Small intestine (tissue), 7 donors: ENCODE measurements at regions not wholly inside any gene's neighbourhood (a gene's known extent, or its start where the extent isn't known, plus 50 kb on each side); places are given as distances from the start of the nearest gene placed in this dataset.

Experiments
- DNase-seq, 2 donors: peaks; one replicate each; pipeline versions ENCODE4 v3.0.0 to v3.0.0-alpha.2; 2013
- FAIRE-seq: peaks from 2 replicates; lab custom pipeline; 2012; peaks lifted over from hg19 to GRCh38; lab: Jason Lieb, UNC
- H3K27ac ChIP-seq, 3 donors: one replicate each; pipeline ENCODE4 v1.5.1; 2013; ENCODE audit warnings: low read length in 2 of 3, mild to moderate bottlenecking in 2 of 3, control low read depth in 1 of 3, inconsistent platforms in 1 of 3, low read depth in 1 of 3, moderate library complexity in 1 of 3
- H3K27me3 ChIP-seq, 3 donors: one replicate each; pipeline ENCODE4 v1.6.1; 2013; ENCODE audit warnings: low read length in 3 of 3, inconsistent platforms in 1 of 3; ENCODE audit not compliant: control insufficient read depth in 3 of 3, insufficient read depth in 3 of 3
- H3K36me3 ChIP-seq, 3 donors: one replicate each; pipeline ENCODE4 v1.6.1; 2013; ENCODE audit warnings: low read length in 3 of 3, inconsistent platforms in 1 of 3, low read depth in 1 of 3, mild to moderate bottlenecking in 1 of 3, moderate library complexity in 1 of 3; ENCODE audit not compliant: control insufficient read depth in 3 of 3, insufficient read depth in 2 of 3
- H3K4me1 ChIP-seq, 3 donors: one replicate each; pipeline ENCODE4 v1.6.1; 2013; ENCODE audit warnings: low read length in 2 of 3, inconsistent platforms in 1 of 3, low read depth in 1 of 3, mild to moderate bottlenecking in 1 of 3, moderate library complexity in 1 of 3; ENCODE audit not compliant: control insufficient read depth in 3 of 3, insufficient read depth in 2 of 3
- H3K4me3 ChIP-seq, 3 donors: one replicate each; pipeline ENCODE4 v1.5.1; 2013; ENCODE audit warnings: low read length in 3 of 3, control low read depth in 1 of 3, inconsistent platforms in 1 of 3, low read depth in 1 of 3, mild to moderate bottlenecking in 1 of 3, moderate library complexity in 1 of 3
- H3K9me3 ChIP-seq, 2 donors: one replicate each; pipeline ENCODE4 v1.6.1; 2013; ENCODE audit warnings: low read depth in 1 of 2, low read length in 1 of 2; ENCODE audit not compliant: control insufficient read depth in 2 of 2, insufficient read depth in 1 of 2
- WGBS, 3 donors: extraction: QIAGEN DNeasy Blood & Tissue Kit; methylation state at CpG; one replicate each; pipeline ENCODE4 v1.1.7; 2013; 5-methylcytosine and 5-hydroxymethylcytosine counted together
- donor health status: healthy with polysubstance abuse.
- donor health status: control.
- donor health status: control.
- donor health status: Bipolar disorder and iron deficiency.
- donor health status: healthy.

- no peak overlapping the region for H3K4me3 ChIP-seq
- DNase-seq (peak; percentile 13 to 39), FAIRE-seq (no peak)
- no peaks in the 10 kb centered on the region for H3K9me3 ChIP-seq
- H3K36me3 ChIP-seq: no peaks in the 10 kb centered on the region
- no peaks in the 10 kb centered on the region for H3K27me3 ChIP-seq
- no peaks in the 10 kb centered on the region for H3K4me1 ChIP-seq
- no peak overlapping the region for H3K27ac ChIP-seq
- WGBS, 3 donors: 43 to 57% (median 49%) methylated on average over 9 of the region's 9 CpGs
These were observed 834.5 kb upstream of the SALL3 start for GRCh38 chr18:78145096-78145495.

GRCh38 chr18:78146136-78147085, 833.2 kb upstream of the SALL3 start:
- no peak overlapping the region for H3K4me3 ChIP-seq
- no peak for DNase-seq
- no peaks in the 10 kb centered on the region for H3K9me3 ChIP-seq
- H3K27ac ChIP-seq: no peak overlapping the region
- H3K36me3 ChIP-seq: no peaks in the 10 kb centered on the region
- WGBS, 3 donors: 85 to 88% (median 85%) methylated on average over 17 of the region's 17 CpGs
- no peaks in the 10 kb centered on the region for H3K4me1 ChIP-seq
- no peaks in the 10 kb centered on the region for H3K27me3 ChIP-seq
- no peak for FAIRE-seq

- Histone ChIP-seq H3K27ac (no peak overlapping the region), H3K4me1 (no peaks in the 10 kb centered on the region), H3K9me3 (peaks cover 0 to 6% of the 10 kb centered on the region in 2 donors), H3K27me3 (no peaks in the 10 kb centered on the region), H3K4me3 (no peak overlapping the region), H3K36me3 (no peaks in the 10 kb centered on the region)
- FAIRE-seq (no peak), DNase-seq (no peak)
- WGBS, 3 donors: 85 to 88% (median 87%) methylated on average over 7 of the region's 7 CpGs
These were observed 829.0 kb upstream of the SALL3 start for GRCh38 chr18:78150590-78150989.

- H3K36me3 ChIP-seq: no peaks in the 10 kb centered on the region
- no peak overlapping the region for H3K4me3 ChIP-seq
- FAIRE-seq: no peak
- H3K4me1 ChIP-seq: no peaks in the 10 kb centered on the region
- peaks cover 0 to 6% of the 10 kb centered on the region in 2 donors for H3K9me3 ChIP-seq
- no peak for DNase-seq
- H3K27ac ChIP-seq: no peak overlapping the region
- H3K27me3 ChIP-seq: no peaks in the 10 kb centered on the region
- 91 to 94% (median 94%) methylated on average over 9 of the region's 9 CpGs for WGBS, 3 donors
These were observed 828.4 kb upstream of the SALL3 start for GRCh38 chr18:78151234-78151633.

GRCh38 chr18:78151948-78152725, 827.5 kb upstream of the SALL3 start:
- Histone ChIP-seq H3K27me3 (no peaks in the 10 kb centered on the region), H3K36me3 (no peaks in the 10 kb centered on the region), H3K4me1 (no peaks in the 10 kb centered on the region), H3K27ac (no peak overlapping the region), H3K9me3 (peaks cover 0 to 6% of the 10 kb centered on the region in 2 donors), H3K4me3 (no peak overlapping the region)
- FAIRE-seq (no peak), DNase-seq (no peak)
- WGBS, 3 donors: 89 to 90% (median 89%) methylated on average over 17 of the region's 17 CpGs

GRCh38 chr18:78153362-78153761, 826.3 kb upstream of the SALL3 start:
- Histone ChIP-seq H3K4me1 (no peaks in the 10 kb centered on the region), H3K27me3 (no peaks in the 10 kb centered on the region), H3K4me3 (no peak overlapping the region), H3K36me3 (no peaks in the 10 kb centered on the region), H3K27ac (no peak overlapping the region), H3K9me3 (peaks cover 0 to 6% of the 10 kb centered on the region in 2 donors)
- FAIRE-seq: no peak
- WGBS, 3 donors: 88 to 92% (median 90%) methylated on average over 16 of the region's 16 CpGs
- DNase-seq: no peak

GRCh38 chr18:78154444-78154843, 825.2 kb upstream of the SALL3 start:
- Histone ChIP-seq H3K4me1 (no peaks in the 10 kb centered on the region), H3K9me3 (peaks cover 0 to 6% of the 10 kb centered on the region in 2 donors), H3K27ac (no peak overlapping the region), H3K27me3 (no peaks in the 10 kb centered on the region), H3K36me3 (no peaks in the 10 kb centered on the region), H3K4me3 (no peak overlapping the region)
- DNase-seq (no peak), FAIRE-seq (no peak)
- WGBS, 3 donors: 85 to 89% (median 88%) methylated on average over 9 of the region's 9 CpGs

- Histone ChIP-seq H3K27me3 (no peaks in the 10 kb centered on the region), H3K27ac (no peak overlapping the region), H3K9me3 (peaks cover 0 to 6% of the 10 kb centered on the region in 2 donors), H3K4me1 (no peaks in the 10 kb centered on the region), H3K4me3 (no peak overlapping the region), H3K36me3 (no peaks in the 10 kb centered on the region)
- FAIRE-seq (no peak), DNase-seq (no peak)
- 65 to 67% (median 65%) methylated on average over 4 of the region's 4 CpGs for WGBS, 3 donors
These were observed 824.8 kb upstream of the SALL3 start for GRCh38 chr18:78154853-78155252.
